Esophagus muscularis mucosa (tissue), 4 donors: ENCODE measurements at regions not wholly inside any gene's neighbourhood (a gene's known extent, or its start where the extent isn't known, plus 50 kb on each side); places are given as distances from the start of the nearest gene placed in this dataset.

Experiments used
- DNase-seq: peaks from one replicate; pipeline ENCODE4 v3.0.0-alpha.2; 2017; ENCODE audit errors: extremely low spot score
- H3K27ac ChIP-seq, 4 donors: fragments of 200-600 bp; sonication (generic); replicated peaks in 1 of 4; 1 replicate in 3 of 4; 2 replicates in 1 of 4; pipeline ENCODE4 v1.5.1; 2016 to 2019; ENCODE audit warnings: mild to moderate bottlenecking in 1 of 4
- H3K27me3 ChIP-seq, 4 donors: fragments of 200-600 bp; sonication (generic); one replicate each; pipeline versions ENCODE4 v1.5.1 to v1.6.0; 2016 to 2019
- H3K36me3 ChIP-seq, 4 donors: fragments of 200-600 bp; sonication (generic); one replicate each; pipeline ENCODE4 v1.5.1; 2016 to 2019
- H3K4me1 ChIP-seq, 4 donors: fragments of 200-600 bp; sonication (generic); one replicate each; pipeline ENCODE4 v1.5.1; 2016 to 2019
- H3K4me3 ChIP-seq, 4 donors: fragments of 200-600 bp; sonication (generic); 1 replicate in 2 of 4; 2 replicates in 2 of 4; pipeline ENCODE4 v1.5.1; 2016 to 2019; ENCODE audit warnings: mild to moderate bottlenecking in 4 of 4, moderate library complexity in 1 of 4
- H3K9me3 ChIP-seq, 4 donors: fragments of 200-600 bp; sonication (generic); 1 replicate in 3 of 4; 2 replicates in 1 of 4; pipeline ENCODE4 v1.5.1; 2016 to 2019
- CTCF ChIP-seq, 3 experiments: fragments of 200-600 bp in 2 of 3; fragments of 450-650 bp in 1 of 3; sonication (generic) in 2 of 3; IDR thresholded peaks; one replicate each; pipeline ENCODE4 v1.5.1; 2017 to 2019; ENCODE audit warnings: antibody characterized with exemption in 3 of 3, mild to moderate bottlenecking in 2 of 3, moderate library complexity in 1 of 3
- EP300 ChIP-seq: sonication (generic); formaldehyde crosslinking; IDR thresholded peaks from one replicate; pipeline ENCODE4 v1.6.1; 2017; ENCODE audit warnings: antibody characterized with exemption
- POLR2A ChIP-seq: fragments of 450-650 bp; IDR thresholded peaks from one replicate; pipeline ENCODE4 v1.6.1; 2017; ENCODE audit warnings: antibody characterized with exemption, moderate library complexity, mild to moderate bottlenecking, low read depth
- POLR2AphosphoS5 ChIP-seq, 2 donors: sonication (generic); formaldehyde crosslinking; IDR thresholded peaks; one replicate each; pipeline ENCODE4 v1.6.1; 2017; ENCODE audit warnings: antibody characterized with exemption in 2 of 2
- WGBS: methylation state at CpG from one replicate; pipeline ENCODE4 v1.1.5; 2018; 5-methylcytosine and 5-hydroxymethylcytosine counted together
- intact Hi-C: fragments of 100-400 bp; cut with DNase I; formaldehyde crosslinking; loops from one replicate; pipeline ENCODE4 v1.15.1; 2023

- no peak overlapping the region for H3K27ac ChIP-seq
- no peak overlapping the region for H3K4me3 ChIP-seq
- 96% methylated on average over 3 of the region's 3 CpGs for WGBS
- TF ChIP-seq POLR2AphosphoS5 (IDR thresholded peaks at IDR 0.05) (no peak), POLR2A (no peak), CTCF (IDR thresholded peaks at IDR 0.05) (no peak), EP300 (no peak)
- peaks cover 0 to 40% (median 0%) of the 10 kb centered on the region in 4 donors for H3K27me3 ChIP-seq
- no peaks in the 10 kb centered on the region for H3K4me1 ChIP-seq
- no peaks in the 10 kb centered on the region for H3K9me3 ChIP-seq
- intact Hi-C loops: loop anchor here (5.0 kb wide), 1 partner anchor 45 kb away; no protein-coding TSS in a partner anchor
- no peaks in the 10 kb centered on the region for H3K36me3 ChIP-seq
- no peak for DNase-seq
Measured at GRCh38 chr13:91181892-91182291, 165.6 kb upstream of the MIR17HG start.

- TF ChIP-seq POLR2A (no peak), EP300 (no peak), POLR2AphosphoS5 (IDR thresholded peaks at IDR 0.05) (no peak), CTCF (IDR thresholded peaks at IDR 0.05) (no peak)
- 29% methylated on average over 2 of the region's 6 CpGs for WGBS
- intact Hi-C loops: loop anchor here (5.0 kb wide), 1 partner anchor 47 kb away; no protein-coding TSS in a partner anchor
Measured at GRCh38 chr13:91184244-91184926, 163.1 kb upstream of the MIR17HG start.

GRCh38 chr13:91185294-91185863 is 162.1 kb upstream of the MIR17HG start:
- no peaks in the 10 kb centered on the region for H3K9me3 ChIP-seq
- intact Hi-C loops: no loop called here
- H3K36me3 ChIP-seq: no peaks in the 10 kb centered on the region
- peaks cover 0 to 31% (median 0%) of the 10 kb centered on the region in 4 donors for H3K27me3 ChIP-seq
- no peak for DNase-seq
- H3K27ac ChIP-seq: no peak overlapping the region
- H3K4me1 ChIP-seq: no peaks in the 10 kb centered on the region
- no peak overlapping the region for H3K4me3 ChIP-seq
- TF ChIP-seq CTCF (IDR thresholded peaks at IDR 0.05): peak; percentile 20 to 32 (median 31)
- no peak for TF ChIP-seq POLR2AphosphoS5 (IDR thresholded peaks at IDR 0.05)
- TF ChIP-seq EP300: no peak
- TF ChIP-seq POLR2A: no peak
- 6% methylated on average over 2 of the region's 2 CpGs for WGBS

More at GRCh38 chr13:91184244-91184926, 163.1 kb upstream of the MIR17HG start:
- no peak for DNase-seq
- Histone ChIP-seq H3K4me1 (no peaks in the 10 kb centered on the region), H3K4me3 (no peak overlapping the region), H3K36me3 (no peaks in the 10 kb centered on the region), H3K27ac (no peak overlapping the region), H3K27me3 (peaks cover 0 to 40% (median 0%) of the 10 kb centered on the region in 4 donors), H3K9me3 (no peaks in the 10 kb centered on the region)

- no peak overlapping the region for H3K27ac ChIP-seq
- no peak for TF ChIP-seq POLR2A
- TF ChIP-seq CTCF (IDR thresholded peaks at IDR 0.05): no peak
- TF ChIP-seq POLR2AphosphoS5 (IDR thresholded peaks at IDR 0.05): no peak
- TF ChIP-seq EP300: no peak
- intact Hi-C loops: no loop called here
Measured at GRCh38 chr13:91187522-91187921, 160.0 kb upstream of the MIR17HG start.

More at GRCh38 chr13:91187522-91187921, 160.0 kb upstream of the MIR17HG start:
- Histone ChIP-seq H3K4me1 (no peaks in the 10 kb centered on the region), H3K36me3 (no peaks in the 10 kb centered on the region), H3K27me3 (peaks cover 0 to 10% (median 0%) of the 10 kb centered on the region in 4 donors), H3K9me3 (no peaks in the 10 kb centered on the region), H3K4me3 (no peak overlapping the region)
- DNase-seq: no peak
